ENCODE measurements at regions not wholly inside any gene's neighbourhood (a gene's known extent, or its start where the extent isn't known, plus 50 kb on each side); places are given as distances from the start of the nearest gene placed in this dataset.
"Not testable (repeated sequence)": the region's sequence is repeated elsewhere in the genome, so short reads cannot be mapped to it uniquely, and the experiment has no call there.

- Histone ChIP-seq H3K27ac (ENCODE audit: low read depth) (no peak overlapping the region), H3K4me1 (ENCODE audit: insufficient read depth) (no peaks in the 10 kb centered on the region), H3K4me3 (ENCODE audit: low read depth, low read length) (no peak overlapping the region), H3K36me3 (ENCODE audit: insufficient read depth) (no peaks in the 10 kb centered on the region)
- no peak for DNase-seq (ENCODE audit: extremely low spot score)
These were observed 590.6 kb downstream of the DSC3 start for GRCh38 chr18:30451981-30452380.

GRCh38 chr18:30450927-30451326 is 591.6 kb downstream of the DSC3 start:
- 60% methylated on average over 2 of the region's 2 CpGs for WGBS
- DNase-seq (ENCODE audit: extremely low spot score), result no peak
- Histone ChIP-seq H3K27ac (ENCODE audit: low read depth) (no peak overlapping the region), H3K4me3 (ENCODE audit: low read depth, low read length) (no peak overlapping the region), H3K4me1 (ENCODE audit: insufficient read depth) (no peaks in the 10 kb centered on the region), H3K36me3 (ENCODE audit: insufficient read depth) (no peaks in the 10 kb centered on the region)

- H3K4me3 ChIP-seq (ENCODE audit: low read depth, low read length), result no peak overlapping the region
- H3K4me1 ChIP-seq (ENCODE audit: insufficient read depth), result no peaks in the 10 kb centered on the region
- no peaks in the 10 kb centered on the region for H3K36me3 ChIP-seq (ENCODE audit: insufficient read depth)
- H3K27ac ChIP-seq (ENCODE audit: low read depth), result no peak overlapping the region
- DNase-seq (ENCODE audit: extremely low spot score), result no peak
- WGBS, result 70% methylated on average over 6 of the region's 6 CpGs
These were observed 595.9 kb downstream of the DSC3 start for GRCh38 chr18:30446605-30447004.

GRCh38 chr18:30444544-30444943 is 598.0 kb downstream of the DSC3 start:
- WGBS, result 66% methylated on average over 2 of the region's 2 CpGs
- H3K4me3 ChIP-seq (ENCODE audit: low read depth, low read length), result no peak overlapping the region
- no peaks in the 10 kb centered on the region for H3K36me3 ChIP-seq (ENCODE audit: insufficient read depth)
- no peak overlapping the region for H3K27ac ChIP-seq (ENCODE audit: low read depth)
- H3K4me1 ChIP-seq (ENCODE audit: insufficient read depth), result no peaks in the 10 kb centered on the region
- DNase-seq (ENCODE audit: extremely low spot score), result no peak

GRCh38 chr18:30440351-30440750 is 602.2 kb downstream of the DSC3 start:
- no peak overlapping the region for H3K27ac ChIP-seq (ENCODE audit: low read depth)
- no peaks in the 10 kb centered on the region for H3K36me3 ChIP-seq (ENCODE audit: insufficient read depth)
- WGBS, result 38% methylated on average over 2 of the region's 2 CpGs
- no peaks in the 10 kb centered on the region for H3K4me1 ChIP-seq (ENCODE audit: insufficient read depth)
- DNase-seq (ENCODE audit: extremely low spot score), result no peak
- H3K4me3 ChIP-seq (ENCODE audit: low read depth, low read length), result no peak overlapping the region

- Histone ChIP-seq H3K36me3 (ENCODE audit: insufficient read depth) (no peaks in the 10 kb centered on the region), H3K4me1 (ENCODE audit: insufficient read depth) (no peaks in the 10 kb centered on the region), H3K27ac (ENCODE audit: low read depth) (no peak overlapping the region), H3K4me3 (ENCODE audit: low read depth, low read length) (no peak overlapping the region)
- 84% methylated on average over 2 of the region's 2 CpGs for WGBS
- no peak for DNase-seq (ENCODE audit: extremely low spot score)
These were observed 603.4 kb downstream of the DSC3 start for GRCh38 chr18:30439174-30439573.

GRCh38 chr18:30432349-30432748 is 610.2 kb downstream of the DSC3 start:
- no peaks in the 10 kb centered on the region for H3K36me3 ChIP-seq (ENCODE audit: insufficient read depth)
- DNase-seq (ENCODE audit: extremely low spot score), result no peak
- H3K27ac ChIP-seq (ENCODE audit: low read depth), result no peak overlapping the region
- 46% methylated on average over 2 of the region's 2 CpGs for WGBS
- no peaks in the 10 kb centered on the region for H3K4me1 ChIP-seq (ENCODE audit: insufficient read depth)
- no peak overlapping the region for H3K4me3 ChIP-seq (ENCODE audit: low read depth, low read length)

- 95% methylated on average over 11 of the region's 11 CpGs for WGBS
- not testable (repeated sequence) for H3K4me1 ChIP-seq (ENCODE audit: insufficient read depth); H3K36me3 ChIP-seq (ENCODE audit: insufficient read depth); H3K4me3 ChIP-seq (ENCODE audit: low read depth, low read length); DNase-seq (ENCODE audit: extremely low spot score); H3K27ac ChIP-seq (ENCODE audit: low read depth)
These were observed 623.1 kb downstream of the DSC3 start for GRCh38 chr18:30419399-30419798.

GRCh38 chr18:30415903-30416302 is 626.6 kb downstream of the DSC3 start:
- H3K36me3 ChIP-seq (ENCODE audit: insufficient read depth), result no peaks in the 10 kb centered on the region
- WGBS, result 54% methylated on average over 2 of the region's 2 CpGs
- no peak overlapping the region for H3K27ac ChIP-seq (ENCODE audit: low read depth)
- no peak for DNase-seq (ENCODE audit: extremely low spot score)
- H3K4me3 ChIP-seq (ENCODE audit: low read depth, low read length), result no peak overlapping the region
- H3K4me1 ChIP-seq (ENCODE audit: insufficient read depth), result no peaks in the 10 kb centered on the region

- H3K27ac ChIP-seq (ENCODE audit: low read depth), result no peak overlapping the region
- no peak overlapping the region for H3K4me3 ChIP-seq (ENCODE audit: low read depth, low read length)
- H3K4me1 ChIP-seq (ENCODE audit: insufficient read depth), result no peaks in the 10 kb centered on the region
- no peaks in the 10 kb centered on the region for H3K36me3 ChIP-seq (ENCODE audit: insufficient read depth)
- no peak for DNase-seq (ENCODE audit: extremely low spot score)
- WGBS, result 69% methylated on average over 3 of the region's 3 CpGs
These were observed 633.4 kb downstream of the DSC3 start for GRCh38 chr18:30409120-30409519.

GRCh38 chr18:30406728-30407127 is 635.8 kb downstream of the DSC3 start:
- WGBS, result 52% methylated on average over 3 of the region's 3 CpGs
- H3K36me3 ChIP-seq (ENCODE audit: insufficient read depth), result no peaks in the 10 kb centered on the region
- H3K4me1 ChIP-seq (ENCODE audit: insufficient read depth), result no peaks in the 10 kb centered on the region
- no peak overlapping the region for H3K27ac ChIP-seq (ENCODE audit: low read depth)
- no peak overlapping the region for H3K4me3 ChIP-seq (ENCODE audit: low read depth, low read length)
- DNase-seq (ENCODE audit: extremely low spot score), result no peak

GRCh38 chr18:30405038-30405437 is 637.5 kb downstream of the DSC3 start:
- no peak overlapping the region for H3K27ac ChIP-seq (ENCODE audit: low read depth)
- DNase-seq (ENCODE audit: extremely low spot score), result no peak
- WGBS, result 83% methylated on average over 1 of the region's 1 CpG
- no peaks in the 10 kb centered on the region for H3K4me1 ChIP-seq (ENCODE audit: insufficient read depth)
- no peaks in the 10 kb centered on the region for H3K36me3 ChIP-seq (ENCODE audit: insufficient read depth)
- H3K4me3 ChIP-seq (ENCODE audit: low read depth, low read length), result no peak overlapping the region

- Histone ChIP-seq H3K4me1 (ENCODE audit: insufficient read depth) (no peaks in the 10 kb centered on the region), H3K27ac (ENCODE audit: low read depth) (no peak overlapping the region), H3K4me3 (ENCODE audit: low read depth, low read length) (no peak overlapping the region), H3K36me3 (ENCODE audit: insufficient read depth) (no peaks in the 10 kb centered on the region)
- DNase-seq (ENCODE audit: extremely low spot score), result no peak
- WGBS, result 86% methylated on average over 1 of the region's 1 CpG
These were observed 638.1 kb downstream of the DSC3 start for GRCh38 chr18:30404422-30404821.

GRCh38 chr18:30403278-30403677 is 639.3 kb downstream of the DSC3 start:
- Histone ChIP-seq H3K36me3 (ENCODE audit: insufficient read depth) (no peaks in the 10 kb centered on the region), H3K4me3 (ENCODE audit: low read depth, low read length) (no peak overlapping the region), H3K27ac (ENCODE audit: low read depth) (no peak overlapping the region), H3K4me1 (ENCODE audit: insufficient read depth) (no peaks in the 10 kb centered on the region)
- DNase-seq (ENCODE audit: extremely low spot score), result no peak
- WGBS, result 59% methylated on average over 3 of the region's 3 CpGs

- 9% methylated on average over 2 of the region's 2 CpGs for WGBS
- H3K27ac ChIP-seq (ENCODE audit: low read depth), result no peak overlapping the region
- no peak overlapping the region for H3K4me3 ChIP-seq (ENCODE audit: low read depth, low read length)
- no peaks in the 10 kb centered on the region for H3K4me1 ChIP-seq (ENCODE audit: insufficient read depth)
- no peak for DNase-seq (ENCODE audit: extremely low spot score)
- no peaks in the 10 kb centered on the region for H3K36me3 ChIP-seq (ENCODE audit: insufficient read depth)
These were observed 655.1 kb downstream of the DSC3 start for GRCh38 chr18:30387401-30387800.
